HG03064 (cell line): ENCODE measurements at regions not wholly inside any gene's neighbourhood (a gene's known extent, or its start where the extent isn't known, plus 50 kb on each side); places are given as distances from the start of the nearest gene placed in this dataset.

ENCODE experiments used
- ATAC-seq: cut with Tn5 transposase; IDR thresholded peaks from one replicate; pipeline ENCODE4 v1.9.1; 2021; ENCODE audit warnings: low read depth; ENCODE audit not compliant: unreplicated experiment

DNA sequence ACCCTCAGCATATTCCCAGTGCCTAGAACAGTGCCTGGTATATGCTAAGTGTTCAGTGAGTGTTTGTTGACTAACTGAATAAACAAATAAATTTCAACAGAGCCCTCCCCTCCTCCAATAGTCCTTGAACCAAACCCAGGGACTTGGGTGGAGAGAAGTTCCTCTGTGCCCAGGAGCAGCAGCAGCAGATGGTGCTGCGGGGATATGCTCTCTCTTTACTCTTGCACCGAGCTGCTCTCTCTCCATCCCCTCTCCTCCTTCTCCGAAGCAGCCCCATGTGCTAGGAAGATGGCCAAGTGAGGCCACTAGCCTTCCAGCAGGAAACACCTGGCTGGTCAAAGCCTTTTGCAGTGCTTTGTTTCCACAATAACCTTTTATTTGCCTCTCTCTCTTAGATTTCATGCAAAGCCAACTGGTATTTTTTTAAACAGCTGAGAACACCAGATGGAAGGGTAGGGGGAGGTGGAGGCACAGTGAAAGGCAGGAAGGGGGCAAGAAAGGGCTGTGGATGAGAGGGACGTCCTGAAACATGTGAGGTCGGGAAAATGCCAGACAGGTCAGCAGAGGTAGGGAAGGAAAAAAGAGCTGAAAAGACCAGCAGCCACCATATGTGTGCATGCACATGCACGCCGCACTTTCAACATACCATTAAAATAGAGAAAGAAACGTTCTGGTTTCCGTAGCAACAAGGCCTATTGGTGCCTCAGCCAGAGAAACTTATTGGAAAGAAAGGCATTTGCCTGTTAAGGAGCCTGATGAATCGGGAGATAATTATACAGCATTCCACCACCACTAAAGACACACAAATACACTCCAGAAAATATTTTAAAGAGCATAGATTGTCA lies 78.9 kb downstream of the EMP1 start:
- no peak for ATAC-seq

DNA sequence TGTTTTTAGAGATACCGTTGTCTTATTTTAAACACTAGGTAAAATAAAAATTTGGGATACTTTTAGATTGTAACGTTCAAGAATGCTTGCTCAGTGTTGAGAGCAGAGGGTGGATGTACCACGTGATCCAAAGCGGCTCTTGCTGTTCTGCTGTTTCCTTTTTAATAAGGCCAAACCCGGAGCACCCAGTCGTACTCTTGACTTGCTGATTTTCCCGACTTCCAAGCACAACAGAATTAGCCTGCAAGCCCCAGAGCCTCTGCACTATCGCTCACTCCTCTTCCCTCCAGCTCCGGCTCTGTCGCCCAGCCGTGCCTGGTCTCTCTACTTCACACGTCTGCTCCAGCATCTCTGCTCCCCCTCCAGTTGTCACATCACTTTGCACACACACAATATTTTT lies 77.3 kb downstream of the EMP1 start:
- no peak for ATAC-seq

DNA sequence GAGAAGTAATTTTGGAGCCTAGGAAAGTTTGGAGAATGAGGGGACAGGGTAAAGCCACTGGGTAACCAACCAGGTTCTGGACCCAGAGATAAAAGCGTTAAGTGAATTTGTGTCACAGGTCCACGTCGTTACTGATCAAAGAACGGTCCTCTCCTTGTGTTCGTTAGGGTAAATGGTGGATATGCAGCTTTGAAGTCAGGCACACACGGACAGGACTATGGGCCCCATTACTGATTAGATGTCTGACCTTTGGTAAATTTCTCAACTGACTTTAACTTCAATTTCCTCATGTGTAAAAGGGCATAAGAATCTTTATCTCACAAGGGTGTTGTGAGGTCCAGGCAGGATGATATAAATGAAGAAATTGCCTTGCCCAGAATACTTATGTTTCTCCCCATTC lies 76.6 kb downstream of the EMP1 start:
- ATAC-seq = no peak

DNA sequence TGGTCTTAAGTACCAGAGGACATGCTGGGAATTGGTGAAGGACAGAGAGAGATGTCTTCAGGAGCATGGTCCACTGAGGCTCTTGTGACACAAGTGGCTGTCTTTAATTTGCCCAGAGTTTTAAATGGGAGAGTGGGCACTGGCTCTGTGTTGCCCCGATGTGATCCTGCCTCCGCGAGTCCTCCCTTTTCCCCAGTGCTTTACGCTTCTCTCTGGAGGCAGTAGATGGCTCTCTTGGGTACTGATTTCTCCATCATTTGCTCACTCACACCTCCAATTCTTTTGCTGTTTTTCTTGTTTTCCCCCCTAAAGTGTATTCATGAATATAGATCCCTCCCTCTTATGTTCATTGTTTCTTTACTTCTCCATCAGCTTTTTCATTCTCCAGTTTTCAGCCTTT lies 74.3 kb downstream of the EMP1 start:
- no peak for ATAC-seq
